Spleen (tissue), 11 donors: ENCODE measurements at regions not wholly inside any gene's neighbourhood (a gene's known extent, or its start where the extent isn't known, plus 50 kb on each side); places are given as distances from the start of the nearest gene placed in this dataset.
"Not testable (repeated sequence)": the region's sequence is repeated elsewhere in the genome, so short reads cannot be mapped to it uniquely, and the experiment has no call there.

ENCODE experiments used
- DNase-seq: peaks from one replicate; pipeline ENCODE4 v3.0.0-alpha.2; 2020
- H3K27ac ChIP-seq, 8 donors: fragments of 200-600 bp; sonication (generic) in 7 of 8; 1 replicate in 4 of 8; 2 replicates in 4 of 8; pipeline versions ENCODE4 v1.5.0 to v1.8.0; 2016 to 2021; ENCODE audit warnings: inconsistent platforms in 4 of 8, mild to moderate bottlenecking in 4 of 8, moderate library complexity in 1 of 8
- H3K27me3 ChIP-seq, 7 donors: fragments of 200-600 bp; sonication (generic) in 6 of 7; replicated peaks in 1 of 7; 1 replicate in 4 of 7; 2 replicates in 3 of 7; pipeline versions ENCODE4 v1.5.0 to v1.8.0; 2016 to 2021; ENCODE audit warnings: inconsistent platforms in 3 of 7, mild to moderate bottlenecking in 1 of 7
- H3K36me3 ChIP-seq, 6 donors: fragments of 200-600 bp; sonication (generic) in 5 of 6; 1 replicate in 4 of 6; 2 replicates in 2 of 6; pipeline versions ENCODE4 v1.5.0 to v1.8.0; 2016 to 2021; ENCODE audit warnings: inconsistent platforms in 2 of 6
- H3K4me1 ChIP-seq, 6 donors: fragments of 200-600 bp; sonication (generic) in 5 of 6; 1 replicate in 3 of 6; 2 replicates in 3 of 6; pipeline versions ENCODE4 v1.5.0 to v1.8.0; 2016 to 2021; ENCODE audit warnings: inconsistent platforms in 3 of 6
- H3K4me3 ChIP-seq, 8 donors: fragments of 200-600 bp; sonication (generic) in 7 of 8; 1 replicate in 4 of 8; 2 replicates in 4 of 8; pipeline versions ENCODE4 v1.5.0 to v1.8.0; 2016 to 2021; ENCODE audit warnings: inconsistent platforms in 4 of 8, mild to moderate bottlenecking in 4 of 8, moderate library complexity in 2 of 8
- H3K9me3 ChIP-seq, 8 donors: fragments of 200-600 bp; sonication (generic) in 7 of 8; 1 replicate in 4 of 8; 2 replicates in 4 of 8; pipeline versions ENCODE4 v1.5.0 to v1.8.0; 2016 to 2021; ENCODE audit warnings: inconsistent platforms in 4 of 8
- CTCF ChIP-seq, 11 experiments: fragments of 200-600 bp in 7 of 11; fragments of 450-650 bp in 4 of 11; sonication (generic) in 4 of 11; IDR thresholded peaks in 8 of 11; conservative IDR thresholded peaks in 3 of 11; 1 replicate in 7 of 11; 2 replicates in 4 of 11; pipeline versions ENCODE4 v1.4.0 to v1.8.0; 2016 to 2021; ENCODE audit warnings: antibody characterized with exemption in 11 of 11, inconsistent platforms in 4 of 11, mild to moderate bottlenecking in 1 of 11
- POLR2A ChIP-seq, 3 donors: fragments of 450-650 bp; IDR thresholded peaks; one replicate each; pipeline ENCODE4 v1.5.1; 2017; ENCODE audit warnings: antibody characterized with exemption in 3 of 3, mild to moderate bottlenecking in 1 of 3
- POLR2AphosphoS5 ChIP-seq, 3 donors: sonication (generic); formaldehyde crosslinking; IDR thresholded peaks; one replicate each; pipeline ENCODE4 v1.5.1; 2017; ENCODE audit warnings: antibody characterized with exemption in 3 of 3
- WGBS, 5 donors: extraction: QIAGEN DNeasy Blood & Tissue Kit in 3 of 5; methylation state at CpG; one replicate each; pipeline versions ENCODE4 v1.1.5 to v1.1.7; 2013 to 2018; 5-methylcytosine and 5-hydroxymethylcytosine counted together
- intact Hi-C: fragments of 100-400 bp; cut with DNase I; formaldehyde crosslinking; loops from one replicate; pipeline ENCODE4 v1.15.0; 2023; ENCODE audit warnings: low total_unique reads
- donor health status: healthy with polysubstance abuse.
- donor health status: DM: no; HTN: no; CAD: no; lungs with moderate emphysema.
- donor health status: DM: no; HTN: no; CAD: no.
- donor health status: Bipolar disorder and iron deficiency.
- donor health status: healthy.
- donor health status: DM: no; HTN: no; CAD: no.
- donor health status: DM: yes; HTN: yes; CAD: no.

- H3K27ac ChIP-seq, intact Hi-C loops, H3K4me3 ChIP-seq, DNase-seq, H3K36me3 ChIP-seq, H3K27me3 ChIP-seq: not testable (repeated sequence)
- WGBS, 5 donors, result 88 to 97% (median 91%) methylated on average over 2 to 3 of the region's 3 CpGs
- Histone ChIP-seq H3K4me1 (peaks cover 0 to 24% (median 11%) of the 10 kb centered on the region in 6 donors), H3K9me3 (peaks cover 0 to 24% (median 21%) of the 10 kb centered on the region in 8 donors)
Measured at GRCh38 chr1:66424530-66424929, 109.4 kb upstream of the SGIP1 start.

DNA sequence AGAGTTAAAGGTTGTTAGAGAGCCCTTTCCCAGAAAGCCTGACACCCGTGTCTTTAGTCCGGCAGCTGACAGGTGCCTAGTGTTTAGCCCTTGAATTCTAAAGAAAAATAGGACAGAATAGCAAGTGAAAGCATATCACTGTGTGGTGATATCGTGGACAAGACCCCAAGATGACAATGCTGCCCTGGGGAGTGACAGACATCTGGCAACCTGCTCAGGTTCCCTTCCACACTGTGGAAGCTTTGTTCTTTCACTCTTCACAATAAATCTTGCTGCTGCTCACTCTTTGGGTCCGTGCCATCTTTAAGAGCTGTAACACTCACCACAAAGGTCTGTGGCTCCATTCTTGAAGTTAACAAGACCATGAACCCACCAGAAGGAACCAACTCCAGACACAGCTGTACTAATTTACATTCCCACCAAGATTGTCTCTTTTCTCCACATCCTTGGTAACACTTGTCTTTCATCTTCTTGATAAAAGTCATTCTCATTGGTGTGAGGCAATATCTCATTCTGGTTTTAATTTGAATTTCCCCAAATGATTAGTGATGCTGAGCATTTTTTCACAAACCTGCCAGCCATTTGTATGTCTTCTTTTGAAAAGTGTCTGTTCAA is 107.6 kb upstream of the SGIP1 start:
- H3K36me3 ChIP-seq, result no peaks in the 10 kb centered on the region
- 24 to 39% (median 30%) methylated on average over 4 of the region's 4 CpGs for WGBS, 5 donors
- H3K4me1 ChIP-seq, result peaks cover 0 to 9% (median 0%) of the 10 kb centered on the region in 6 donors
- intact Hi-C loops, result no loop called here
- H3K4me3 ChIP-seq, result no peak overlapping the region
- DNase-seq, result no peak
- no peaks in the 10 kb centered on the region for H3K27me3 ChIP-seq
- H3K27ac ChIP-seq, result no peak overlapping the region
- H3K9me3 ChIP-seq, result peaks cover 0 to 42% (median 39%) of the 10 kb centered on the region in 8 donors
- TF ChIP-seq POLR2A (IDR thresholded peaks at IDR 0.05) (no peak), CTCF (IDR thresholded peaks at IDR 0.05 in 8 of 11, conservative IDR thresholded peaks at IDR 0.05 in 3 of 11) (no peak), POLR2AphosphoS5 (IDR thresholded peaks at IDR 0.05) (no peak)

GRCh38 chr1:66430815-66431214 is 103.1 kb upstream of the SGIP1 start:
- H3K9me3 ChIP-seq, result peaks cover 0 to 56% (median 48%) of the 10 kb centered on the region in 8 donors
- intact Hi-C loops, H3K27ac ChIP-seq, DNase-seq, H3K36me3 ChIP-seq, H3K4me3 ChIP-seq, H3K27me3 ChIP-seq, H3K4me1 ChIP-seq: not testable (repeated sequence)

DNA sequence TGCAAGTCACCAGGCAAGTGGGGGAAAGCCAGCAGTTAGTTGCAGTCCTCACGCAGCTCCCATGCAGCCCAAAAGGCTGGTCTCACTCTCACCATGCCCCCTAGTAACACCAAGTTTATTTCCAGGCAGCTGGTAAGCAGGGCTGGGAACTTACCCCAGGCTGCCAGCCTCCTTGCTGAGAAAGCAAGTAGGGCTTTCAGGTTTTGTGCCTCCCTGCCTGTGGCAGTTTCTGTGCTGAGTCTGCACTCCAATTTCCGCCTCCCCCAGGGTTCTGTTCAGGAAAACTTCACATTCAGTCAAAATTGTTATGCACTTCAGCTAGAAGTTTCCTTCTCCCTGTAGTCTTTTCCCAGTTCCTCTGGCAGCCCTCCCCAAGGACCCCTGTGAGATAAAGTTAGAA is 102.0 kb upstream of the SGIP1 start:
- Histone ChIP-seq H3K4me1 (peaks cover 0 to 10% (median 6%) of the 10 kb centered on the region in 6 donors), H3K27me3 (no peaks in the 10 kb centered on the region), H3K27ac (no peak overlapping the region), H3K4me3 (no peak overlapping the region), H3K36me3 (no peaks in the 10 kb centered on the region), H3K9me3 (peaks cover 0 to 56% (median 48%) of the 10 kb centered on the region in 8 donors)
- no peak for DNase-seq
- TF ChIP-seq POLR2A (IDR thresholded peaks at IDR 0.05), result no peak
- WGBS, 5 donors, result 63 to 91% (median 90%) methylated on average over 2 of the region's 2 CpGs
- intact Hi-C loops, result no loop called here

GRCh38 chr1:66433611-66434010 is 100.3 kb upstream of the SGIP1 start:
- intact Hi-C loops, result no loop called here
- no peak for DNase-seq
- TF ChIP-seq CTCF (IDR thresholded peaks at IDR 0.05 in 8 of 11, conservative IDR thresholded peaks at IDR 0.05 in 3 of 11), result no peak
- peaks cover 0 to 42% (median 36%) of the 10 kb centered on the region in 8 donors for H3K9me3 ChIP-seq
- peaks cover under 1 to 14% (median 7%) of the 10 kb centered on the region in 6 donors for H3K4me1 ChIP-seq
- no peaks in the 10 kb centered on the region for H3K27me3 ChIP-seq
- no peak overlapping the region for H3K4me3 ChIP-seq
- no peak overlapping the region for H3K27ac ChIP-seq
- no peaks in the 10 kb centered on the region for H3K36me3 ChIP-seq

DNA sequence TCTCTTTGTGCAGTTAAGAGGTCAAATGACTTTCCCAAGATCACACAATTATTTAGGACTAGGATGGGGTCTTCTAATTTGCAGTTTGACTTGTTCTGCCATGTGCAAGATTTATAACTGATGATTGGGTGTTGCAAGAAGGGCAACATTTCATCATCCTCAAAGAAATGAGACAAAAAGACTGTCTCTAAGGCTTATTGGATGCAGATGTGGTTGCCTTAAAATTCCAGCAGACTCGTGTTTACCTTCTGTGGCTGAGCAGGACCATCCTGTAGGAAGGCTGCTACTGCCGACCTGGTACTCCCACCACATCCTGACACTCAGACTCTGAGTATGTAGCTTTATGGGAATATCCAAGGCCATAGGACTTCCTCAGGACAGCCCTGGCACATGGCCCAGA is 99.9 kb upstream of the SGIP1 start:
- no peaks in the 10 kb centered on the region for H3K27me3 ChIP-seq
- no peak overlapping the region for H3K4me3 ChIP-seq
- no peaks in the 10 kb centered on the region for H3K36me3 ChIP-seq
- H3K9me3 ChIP-seq, result peaks cover 0 to 37% (median 32%) of the 10 kb centered on the region in 8 donors
- H3K4me1 ChIP-seq, result peaks cover 5 to 18% (median 10%) of the 10 kb centered on the region in 6 donors
- H3K27ac ChIP-seq, result no peak overlapping the region
- intact Hi-C loops, result no loop called here
- no peak for DNase-seq
- TF ChIP-seq CTCF (IDR thresholded peaks at IDR 0.05 in 8 of 11, conservative IDR thresholded peaks at IDR 0.05 in 3 of 11) (no peak), POLR2AphosphoS5 (IDR thresholded peaks at IDR 0.05) (no peak), POLR2A (IDR thresholded peaks at IDR 0.05) (no peak)
- 41 to 73% (median 60%) methylated on average over 2 of the region's 2 CpGs for WGBS, 5 donors
